ENCODE measurements at regions not wholly inside any gene's neighbourhood (a gene's known extent, or its start where the extent isn't known, plus 50 kb on each side); places are given as distances from the start of the nearest gene placed in this dataset.

GRCh38 chr20:11242320-11242719 is 568.5 kb upstream of the JAG1 start:
- H3K27me3 ChIP-seq (replicated peaks; ENCODE audit: control insufficient read depth, insufficient read depth, low read length), result no peaks in the 10 kb centered on the region; the same call in 1 of the 2 replicates
- no peak for TF ChIP-seq CTCF (IDR thresholded peaks at IDR 0.05; ENCODE audit: insufficient read depth, low read length, poor library complexity, severe bottlenecking)
- H3K36me3 ChIP-seq (ENCODE audit: control insufficient read depth, insufficient read depth, low read length), result no peaks in the 10 kb centered on the region
- no peak for DNase-seq (ENCODE audit: extremely low read depth, insufficient read length)
- no peak overlapping the region for H3K4me3 ChIP-seq (replicated peaks; ENCODE audit: low read depth, low read length)

DNA sequence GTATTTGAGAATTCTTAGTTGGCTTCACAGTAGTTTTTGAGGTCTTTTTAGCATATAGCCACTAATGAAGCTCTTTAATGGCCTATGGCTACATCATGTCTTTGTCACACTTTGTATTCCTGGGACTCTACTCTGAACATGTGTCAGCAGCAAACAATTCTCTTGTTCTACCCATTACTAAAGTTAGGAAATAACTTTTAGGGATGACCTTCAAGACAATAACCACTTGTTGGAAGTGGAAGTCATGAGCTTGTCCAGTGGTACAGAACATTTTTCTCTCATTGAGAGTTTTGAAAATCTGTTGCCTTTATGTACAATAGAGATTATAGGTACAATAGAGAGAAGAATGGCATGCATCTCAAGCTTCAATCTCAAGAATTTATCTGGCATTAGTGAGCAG is 571.6 kb upstream of the JAG1 start:
- no peak for TF ChIP-seq CTCF (IDR thresholded peaks at IDR 0.05; ENCODE audit: insufficient read depth, low read length, poor library complexity, severe bottlenecking)
- H3K36me3 ChIP-seq (ENCODE audit: control insufficient read depth, insufficient read depth, low read length), result no peaks in the 10 kb centered on the region
- no peak for DNase-seq (ENCODE audit: extremely low read depth, insufficient read length)
- H3K4me3 ChIP-seq (replicated peaks; ENCODE audit: low read depth, low read length), result no peak overlapping the region
- no peaks in the 10 kb centered on the region; the same call in none of the 2 replicates for H3K27me3 ChIP-seq (replicated peaks; ENCODE audit: control insufficient read depth, insufficient read depth, low read length)

- H3K27me3 ChIP-seq (replicated peaks; ENCODE audit: control insufficient read depth, insufficient read depth, low read length), result no peaks in the 10 kb centered on the region; the same call in none of the 2 replicates
- H3K4me3 ChIP-seq (replicated peaks; ENCODE audit: low read depth, low read length), result no peak overlapping the region
- TF ChIP-seq CTCF (IDR thresholded peaks at IDR 0.05; ENCODE audit: insufficient read depth, low read length, poor library complexity, severe bottlenecking), result no peak
- H3K36me3 ChIP-seq (ENCODE audit: control insufficient read depth, insufficient read depth, low read length), result no peaks in the 10 kb centered on the region
- DNase-seq (ENCODE audit: extremely low read depth, insufficient read length), result no peak
Measured at GRCh38 chr20:11246251-11246775, 572.5 kb upstream of the JAG1 start.

GRCh38 chr20:11247046-11248010 is 573.5 kb upstream of the JAG1 start:
- Histone ChIP-seq H3K4me3 (replicated peaks; ENCODE audit: low read depth, low read length) (no peak overlapping the region), H3K36me3 (ENCODE audit: control insufficient read depth, insufficient read depth, low read length) (no peaks in the 10 kb centered on the region), H3K27me3 (replicated peaks; ENCODE audit: control insufficient read depth, insufficient read depth, low read length) (no peaks in the 10 kb centered on the region; the same call in none of the 2 replicates)
- no peak for DNase-seq (ENCODE audit: extremely low read depth, insufficient read length)
- TF ChIP-seq CTCF (IDR thresholded peaks at IDR 0.05; ENCODE audit: insufficient read depth, low read length, poor library complexity, severe bottlenecking), result no peak

GRCh38 chr20:11248011-11248409 is 574.2 kb upstream of the JAG1 start:
- Histone ChIP-seq H3K27me3 (replicated peaks; ENCODE audit: control insufficient read depth, insufficient read depth, low read length) (no peaks in the 10 kb centered on the region; the same call in none of the 2 replicates), H3K4me3 (replicated peaks; ENCODE audit: low read depth, low read length) (no peak overlapping the region), H3K36me3 (ENCODE audit: control insufficient read depth, insufficient read depth, low read length) (no peaks in the 10 kb centered on the region)
- no peak for TF ChIP-seq CTCF (IDR thresholded peaks at IDR 0.05; ENCODE audit: insufficient read depth, low read length, poor library complexity, severe bottlenecking)
- no peak for DNase-seq (ENCODE audit: extremely low read depth, insufficient read length)
